Pancreas (tissue), 10 donors: ENCODE measurements at regions not wholly inside any gene's neighbourhood (a gene's known extent, or its start where the extent isn't known, plus 50 kb on each side); places are given as distances from the start of the nearest gene placed in this dataset.
"Not testable (repeated sequence)": the region's sequence is repeated elsewhere in the genome, so short reads cannot be mapped to it uniquely, and the experiment has no call there.

Source experiments
- ATAC-seq, 4 donors: fragments of 200-7000 bp; cut with Tn5 transposase; one replicate each; pipeline versions ENCODE4 v1.8.0 to v1.9.1; 2020; ENCODE audit warnings: mild to moderate bottlenecking in 4 of 4, moderate library complexity in 4 of 4
- DNase-seq, 6 donors: peaks; one replicate each; pipeline ENCODE4 v3.0.0-alpha.2; 2020
- FAIRE-seq: peaks from 2 replicates; lab custom pipeline; 2012; peaks lifted over from hg19 to GRCh38; lab: Jason Lieb, UNC
- H3K27ac ChIP-seq, 4 donors: fragments of 200-600 bp; sonication (generic); 1 replicate in 3 of 4; 2 replicates in 1 of 4; pipeline versions ENCODE4 v1.5.0 to v1.8.0; 2020
- H3K27me3 ChIP-seq, 4 donors: fragments of 200-600 bp; one replicate each; pipeline ENCODE4 v1.8.0; 2021
- H3K36me3 ChIP-seq, 3 donors: fragments of 200-600 bp; sonication (generic) in 1 of 3; one replicate each; pipeline versions ENCODE4 v1.5.0 to v1.8.0; 2020 to 2021
- H3K4me1 ChIP-seq, 3 donors: fragments of 200-600 bp; one replicate each; pipeline ENCODE4 v1.8.0; 2021
- H3K4me3 ChIP-seq, 4 donors: fragments of 200-600 bp; sonication (generic) in 2 of 4; one replicate each; pipeline versions ENCODE4 v1.5.0 to v1.8.0; 2020 to 2021
- H3K9me3 ChIP-seq, 4 donors: fragments of 200-600 bp; one replicate each; pipeline ENCODE4 v1.8.0; 2021
- WGBS, 2 donors: extraction: QIAGEN DNeasy Blood & Tissue Kit; methylation state at CpG; one replicate each; pipeline ENCODE4 v1.1.7; 2013; 5-methylcytosine and 5-hydroxymethylcytosine counted together
- intact Hi-C, 3 donors: fragments of 100-400 bp; cut with DNase I; formaldehyde crosslinking; loops; one replicate each; pipeline versions ENCODE4 v1.11.1 to v1.14.2; 2022
- microRNA-seq, 2 donors: library from miRNA; unstranded; fragments of <30 nt; microRNA quantifications; one replicate each; pipeline versions ENCODE4 to v1.1.0, GENCODE V29; 2019 to 2020
- TF ChIP-seq, protein P1 (sequence below), 4 donors: fragments of 200-600 bp; sonication (generic) in 3 of 4; IDR thresholded peaks; one replicate each; pipeline versions ENCODE4 v1.5.0 to v1.8.0; 2021; ENCODE audit warnings: antibody characterized with exemption in 4 of 4
- donor health status: healthy with polysubstance abuse.
- donor health status: DM: no; HTN: no; CAD: no; lungs with moderate emphysema.
- donor health status: DM: no; HTN: no; CAD: no.
- donor health status: control.
- donor health status: control.
- donor health status: Bipolar disorder and iron deficiency.
- donor health status: DM: yes; HTN: yes; CAD: no.
- donor health status: DM: no; HTN: no; CAD: no.
- donor health status: DM: no; HTN: no; CAD: no.
- donor health status: DM: yes; HTN: yes; CAD: no.

DNA sequence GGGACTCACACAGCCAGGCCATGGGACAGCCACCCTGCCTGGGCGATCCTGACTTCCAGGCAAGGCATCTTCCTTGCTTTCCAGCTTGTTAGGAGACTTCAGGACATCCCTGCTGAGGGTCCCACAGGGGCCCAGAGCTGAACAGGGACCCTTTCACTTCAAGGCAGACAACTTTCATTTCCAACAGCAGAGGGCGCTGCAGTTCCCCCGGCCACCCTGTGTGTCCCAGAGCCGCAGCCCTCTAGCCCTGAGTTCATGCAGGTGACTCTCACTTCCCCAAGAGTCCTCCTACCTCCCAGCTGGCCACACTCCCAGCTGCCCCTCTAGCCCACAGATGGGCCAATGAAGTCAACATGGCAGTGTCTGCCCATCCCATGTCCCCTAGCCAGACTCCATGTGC, 1556.0 kb downstream of the FOXD4L5 start:
- H3K27ac ChIP-seq, H3K27me3 ChIP-seq, H3K9me3 ChIP-seq, FAIRE-seq, ATAC-seq, H3K4me3 ChIP-seq, intact Hi-C loops, H3K36me3 ChIP-seq, DNase-seq, H3K4me1 ChIP-seq: not testable (repeated sequence)
- WGBS, 2 donors, result 30 to 43% methylated on average over 4 of the region's 4 CpGs

DNA sequence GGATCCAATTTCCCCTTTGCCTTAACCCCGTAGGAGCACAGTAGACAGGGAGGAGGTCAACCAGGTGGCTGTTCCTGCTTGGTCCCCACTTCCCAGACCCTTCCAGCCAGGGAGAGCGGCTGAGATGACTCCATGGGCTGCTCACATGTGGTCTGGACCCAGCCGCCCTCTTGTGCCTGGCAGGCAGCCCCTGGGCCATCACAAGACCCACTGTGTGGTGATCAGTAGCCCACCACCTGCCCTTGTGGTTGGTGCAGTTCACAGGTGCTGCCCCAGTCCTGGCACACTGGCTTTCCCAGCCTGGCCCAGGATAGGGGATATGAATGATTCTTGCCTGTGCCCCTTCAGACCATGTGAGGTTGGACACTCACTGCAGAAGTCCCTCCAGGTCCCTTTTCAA, 1556.7 kb downstream of the FOXD4L5 start:
- Histone ChIP-seq H3K4me1 (no peaks in the 10 kb centered on the region), H3K9me3 (no peaks in the 10 kb centered on the region), H3K36me3 (no peaks in the 10 kb centered on the region), H3K27me3 (no peaks in the 10 kb centered on the region), H3K4me3 (no peak overlapping the region), H3K27ac (no peak overlapping the region)
- intact Hi-C loops, result no loop called here
- TF ChIP-seq, protein P1, sequence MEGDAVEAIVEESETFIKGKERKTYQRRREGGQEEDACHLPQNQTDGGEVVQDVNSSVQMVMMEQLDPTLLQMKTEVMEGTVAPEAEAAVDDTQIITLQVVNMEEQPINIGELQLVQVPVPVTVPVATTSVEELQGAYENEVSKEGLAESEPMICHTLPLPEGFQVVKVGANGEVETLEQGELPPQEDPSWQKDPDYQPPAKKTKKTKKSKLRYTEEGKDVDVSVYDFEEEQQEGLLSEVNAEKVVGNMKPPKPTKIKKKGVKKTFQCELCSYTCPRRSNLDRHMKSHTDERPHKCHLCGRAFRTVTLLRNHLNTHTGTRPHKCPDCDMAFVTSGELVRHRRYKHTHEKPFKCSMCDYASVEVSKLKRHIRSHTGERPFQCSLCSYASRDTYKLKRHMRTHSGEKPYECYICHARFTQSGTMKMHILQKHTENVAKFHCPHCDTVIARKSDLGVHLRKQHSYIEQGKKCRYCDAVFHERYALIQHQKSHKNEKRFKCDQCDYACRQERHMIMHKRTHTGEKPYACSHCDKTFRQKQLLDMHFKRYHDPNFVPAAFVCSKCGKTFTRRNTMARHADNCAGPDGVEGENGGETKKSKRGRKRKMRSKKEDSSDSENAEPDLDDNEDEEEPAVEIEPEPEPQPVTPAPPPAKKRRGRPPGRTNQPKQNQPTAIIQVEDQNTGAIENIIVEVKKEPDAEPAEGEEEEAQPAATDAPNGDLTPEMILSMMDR (IDR thresholded peaks at IDR 0.05), result no peak
- FAIRE-seq, result no peak
- no peak for ATAC-seq
- WGBS, 2 donors, result 35% methylated on average over 3 of the region's 3 CpGs
- no peak for DNase-seq

DNA sequence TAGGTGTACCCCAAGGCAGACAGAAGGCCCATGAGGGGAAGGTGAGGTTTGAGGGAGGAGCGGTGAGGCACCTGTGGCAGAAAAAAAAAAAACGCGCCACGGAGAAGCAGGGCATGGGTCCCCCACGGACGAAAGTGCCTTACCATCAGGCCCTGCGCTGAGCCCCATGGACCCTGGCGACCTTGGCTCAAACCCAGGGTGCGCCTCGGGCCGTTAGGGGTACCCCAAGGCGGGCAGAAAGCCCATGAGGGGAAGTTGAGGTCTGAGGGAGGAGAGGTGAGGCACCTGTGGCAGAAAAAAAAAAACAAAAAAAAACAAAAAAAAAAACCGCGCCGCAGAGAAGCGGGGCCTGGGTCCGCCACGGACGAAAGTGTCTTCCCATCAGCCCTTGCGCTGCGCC, 1576.7 kb downstream of the FOXD4L5 start:
- H3K27ac ChIP-seq, H3K27me3 ChIP-seq, intact Hi-C loops, H3K36me3 ChIP-seq, ATAC-seq, H3K4me3 ChIP-seq, DNase-seq, FAIRE-seq, H3K9me3 ChIP-seq, H3K4me1 ChIP-seq: not testable (repeated sequence)
- 62 to 63% methylated on average over 20 of the region's 21 CpGs for WGBS, 2 donors

DNA sequence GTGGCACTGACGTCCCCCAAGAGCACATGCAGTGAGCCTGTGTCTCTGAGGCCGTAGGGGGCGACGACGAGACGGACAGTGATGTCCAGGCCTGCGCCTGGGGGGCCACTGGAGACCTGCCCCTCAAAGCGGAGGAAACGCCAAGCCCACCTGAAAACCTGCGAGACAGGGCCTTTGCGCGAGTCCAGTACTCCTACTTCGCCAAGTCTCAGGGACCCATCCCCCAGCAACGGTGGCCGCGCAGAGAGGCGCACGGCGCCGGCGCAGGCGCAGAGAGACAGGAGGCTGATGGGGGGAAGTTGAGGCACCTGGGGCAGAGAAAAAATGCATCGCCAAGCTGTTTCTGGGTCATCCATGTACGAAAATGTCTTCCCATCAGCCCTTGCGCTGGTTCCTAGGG, 1580.6 kb downstream of the FOXD4L5 start:
- intact Hi-C loops, H3K4me1 ChIP-seq, DNase-seq, H3K4me3 ChIP-seq, FAIRE-seq, ATAC-seq, H3K27ac ChIP-seq, H3K36me3 ChIP-seq, H3K9me3 ChIP-seq, H3K27me3 ChIP-seq: not testable (repeated sequence)
- WGBS, 2 donors, result 69 to 71% methylated on average over 16 to 25 of the region's 25 CpGs

DNA sequence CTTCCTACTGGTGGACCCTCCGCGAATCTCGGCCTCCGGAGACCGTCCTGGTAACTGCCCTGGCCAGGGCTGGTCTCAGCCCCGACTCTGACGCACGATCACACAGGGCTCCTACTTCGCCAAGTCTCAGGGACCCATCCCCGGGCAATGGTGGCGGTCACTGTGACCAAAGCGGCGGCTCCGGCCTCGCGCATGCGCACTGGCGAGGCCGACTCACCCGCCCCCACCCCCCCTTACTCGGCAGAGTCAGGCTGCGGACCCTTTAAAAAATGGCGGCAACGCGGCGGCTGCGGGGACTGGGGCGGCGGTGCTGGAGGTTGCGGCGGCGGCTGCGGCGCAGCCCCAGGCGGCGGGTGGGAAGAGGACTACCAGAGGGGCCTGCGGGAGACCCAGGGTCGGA, 1581.3 kb downstream of the FOXD4L5 start:
- H3K36me3 ChIP-seq, H3K4me3 ChIP-seq, intact Hi-C loops, H3K4me1 ChIP-seq, FAIRE-seq, H3K9me3 ChIP-seq, H3K27me3 ChIP-seq, H3K27ac ChIP-seq, ATAC-seq: not testable (repeated sequence)
- DNase-seq, result peak in 4 of 6 donors; percentile 22 to 70 (median 58)
- 43 to 49% methylated on average over 28 to 38 of the region's 38 CpGs for WGBS, 2 donors

DNA sequence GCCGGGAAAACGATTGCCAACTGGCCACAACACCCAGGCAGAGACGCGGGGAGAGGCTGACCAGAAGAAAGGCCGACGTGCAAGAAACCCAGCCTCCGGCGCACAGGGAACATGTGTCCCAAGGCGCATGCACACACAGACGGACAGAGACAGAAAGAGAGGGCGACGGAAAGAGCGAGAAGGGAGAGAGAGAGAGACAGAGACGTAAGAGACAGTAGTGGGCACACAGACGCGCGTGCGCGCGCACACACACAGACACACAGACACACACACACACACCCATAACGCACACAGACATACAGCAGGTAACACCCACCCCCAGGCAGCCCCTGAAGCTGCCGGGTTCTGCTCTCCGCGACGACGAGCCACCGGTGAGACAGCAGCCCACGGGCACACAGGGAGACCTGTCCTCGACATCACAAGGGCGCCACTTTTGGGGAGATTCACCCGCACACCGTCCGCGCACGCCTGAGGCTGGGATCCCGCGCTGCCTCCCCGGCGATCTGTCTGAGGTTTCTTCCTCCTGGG, 1581.8 kb downstream of the FOXD4L5 start:
- H3K4me1 ChIP-seq, H3K9me3 ChIP-seq, H3K4me3 ChIP-seq, DNase-seq, ATAC-seq, H3K36me3 ChIP-seq, H3K27me3 ChIP-seq, intact Hi-C loops, H3K27ac ChIP-seq, FAIRE-seq: not testable (repeated sequence)
- 55 to 58% methylated on average over 26 to 39 of the region's 39 CpGs for WGBS, 2 donors

Small RNAs in the stretch of these regions (microRNA-seq; reads per million reads assigned to microRNA genes)
- gene MIR4477B, result 0 reads per million in 2 donors
